NCI-H146 treated with DMSO at 0.1 percent for 48 hours (cell line): ENCODE measurements at regions not wholly inside any gene's neighbourhood (a gene's known extent, or its start where the extent isn't known, plus 50 kb on each side); places are given as distances from the start of the nearest gene placed in this dataset.
"Not testable (repeated sequence)": the region's sequence is repeated elsewhere in the genome, so short reads cannot be mapped to it uniquely, and the experiment has no call there.

Experiments used
- DNase-seq: peaks from one replicate; lab custom pipeline; 2025; ENCODE audit not compliant: unreplicated experiment; lab: John Stamatoyannopoulos, UW

DNA sequence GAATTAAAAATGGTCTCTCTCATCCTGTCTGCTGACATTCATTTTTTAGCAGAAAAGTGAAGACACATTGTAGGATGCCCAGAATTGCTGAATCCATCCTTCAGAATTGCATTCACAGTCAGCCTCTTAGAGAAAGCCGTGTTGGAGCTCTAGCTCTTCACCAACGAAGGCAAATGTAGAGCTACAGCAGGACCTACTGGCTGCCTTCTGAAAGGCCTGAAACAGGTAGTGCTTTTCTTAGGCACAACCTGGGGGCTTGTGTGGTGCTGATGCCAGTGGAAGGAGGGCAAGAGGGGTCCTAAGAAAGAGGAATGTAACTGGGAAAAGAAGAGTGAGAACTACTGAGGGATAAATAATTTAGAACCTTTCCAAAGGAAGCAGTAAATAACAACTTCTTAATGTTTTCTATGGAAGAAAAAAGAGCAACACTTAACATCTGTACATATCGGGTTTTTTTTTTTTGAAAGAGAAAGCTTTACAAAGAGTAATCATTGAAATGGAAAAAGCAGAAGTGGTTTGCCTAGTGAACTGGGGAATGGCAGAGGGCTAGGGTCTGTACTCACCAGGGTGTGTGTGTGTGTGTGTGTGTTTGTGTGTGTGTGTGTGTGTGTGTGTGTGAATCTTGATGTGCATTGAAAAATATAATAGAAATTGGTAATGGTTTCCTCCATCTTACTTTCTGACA lies 297.8 kb downstream of the SATB1 start:
- no peak for DNase-seq

DNA sequence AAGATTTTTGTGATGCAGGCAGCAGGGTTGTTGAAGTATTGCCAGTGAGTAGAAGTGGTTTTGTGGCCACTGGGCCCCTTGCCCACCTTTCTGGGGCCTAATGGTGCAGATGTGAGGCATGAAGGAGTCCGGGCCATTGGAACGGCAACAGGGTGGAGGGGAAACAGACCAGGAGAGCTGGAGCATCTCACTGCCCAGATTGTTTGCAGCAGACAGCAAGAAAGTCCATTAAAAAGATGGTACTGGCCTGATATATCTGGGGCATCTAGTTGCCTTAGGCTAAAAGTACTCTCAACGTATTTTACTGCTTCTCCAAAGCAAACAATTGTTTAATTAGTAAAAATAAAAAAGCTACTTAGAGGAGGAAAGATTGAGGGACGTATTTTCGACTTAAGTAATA lies 298.4 kb downstream of the SATB1 start:
- no peak for DNase-seq

DNA sequence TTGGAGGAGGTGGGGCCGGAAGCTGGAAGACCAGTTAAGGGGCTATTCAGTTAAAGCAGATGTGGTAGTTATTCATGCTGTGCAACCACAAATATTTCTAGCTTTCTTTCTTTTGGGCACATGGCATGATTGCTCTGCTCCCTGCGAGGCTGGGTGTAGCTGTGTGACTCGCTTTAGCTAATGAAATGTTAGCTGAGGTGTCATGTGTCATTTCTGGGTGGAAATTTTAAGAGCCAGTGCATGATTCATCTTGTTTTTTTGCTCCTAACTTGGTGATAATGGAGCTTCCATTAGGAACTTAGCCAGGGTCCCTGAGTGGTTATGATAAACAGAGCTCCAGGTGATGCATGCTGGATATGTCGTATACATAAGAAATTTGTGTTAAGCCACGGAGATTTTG lies 300.6 kb downstream of the SATB1 start:
- no peak for DNase-seq

DNA sequence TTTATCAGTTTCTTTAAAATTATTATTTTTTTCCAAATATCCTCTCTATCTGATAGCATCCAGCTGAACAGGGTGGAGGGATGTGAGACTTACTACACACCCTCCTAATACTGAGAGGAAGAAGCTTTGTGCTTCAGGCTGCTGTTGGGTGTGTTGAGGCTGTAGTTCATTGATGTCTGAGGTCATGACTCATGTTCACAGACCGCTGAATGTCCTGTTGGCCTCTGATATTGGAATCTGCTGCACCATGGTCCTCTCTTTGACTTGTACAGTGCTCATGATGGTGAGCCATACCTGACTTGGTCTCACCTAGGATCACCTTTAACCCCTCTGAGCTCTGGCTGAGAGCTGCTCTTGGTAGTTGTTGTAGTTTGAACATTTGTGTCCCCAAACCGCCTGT lies 302.9 kb downstream of the SATB1 start:
- DNase-seq: no peak

DNA sequence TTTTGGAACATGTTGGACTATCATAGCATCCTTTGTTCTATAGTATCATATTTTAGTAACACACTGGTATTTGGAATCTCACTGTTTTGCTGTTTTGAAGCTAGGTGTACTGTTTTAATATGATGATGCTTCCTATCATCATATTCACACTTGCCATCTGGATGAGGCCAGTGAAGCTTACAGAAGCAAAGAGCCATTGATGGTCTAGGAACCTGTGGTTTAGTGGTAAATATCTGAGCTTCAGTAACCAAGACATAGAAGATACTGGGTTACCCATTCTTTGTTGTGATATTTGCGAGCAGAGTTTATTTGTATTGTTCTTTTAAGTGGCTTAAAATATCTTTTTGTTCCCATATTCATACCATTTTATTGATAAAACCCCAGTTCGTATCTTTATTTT lies 304.1 kb downstream of the SATB1 start:
- DNase-seq: no peak

DNA sequence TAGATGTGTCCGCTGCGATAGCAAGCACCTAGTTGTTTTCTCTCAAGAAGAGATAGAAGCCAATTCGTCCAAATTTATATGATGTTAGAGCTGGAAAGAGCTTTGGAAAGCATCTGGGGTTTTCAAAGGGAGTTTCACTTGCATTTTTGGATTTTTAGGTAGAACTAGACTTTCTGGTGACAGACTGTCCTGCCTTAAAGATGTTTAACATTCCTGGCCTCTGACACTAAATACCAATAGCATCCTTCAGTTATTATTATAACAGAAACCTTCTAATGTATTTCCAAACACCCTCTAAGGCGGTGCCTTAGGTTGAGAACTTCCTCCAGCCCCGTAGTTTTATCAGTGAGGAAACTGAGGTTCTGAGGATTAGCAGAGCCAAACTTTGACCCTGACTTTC lies 305.3 kb downstream of the SATB1 start:
- DNase-seq: no peak

DNA sequence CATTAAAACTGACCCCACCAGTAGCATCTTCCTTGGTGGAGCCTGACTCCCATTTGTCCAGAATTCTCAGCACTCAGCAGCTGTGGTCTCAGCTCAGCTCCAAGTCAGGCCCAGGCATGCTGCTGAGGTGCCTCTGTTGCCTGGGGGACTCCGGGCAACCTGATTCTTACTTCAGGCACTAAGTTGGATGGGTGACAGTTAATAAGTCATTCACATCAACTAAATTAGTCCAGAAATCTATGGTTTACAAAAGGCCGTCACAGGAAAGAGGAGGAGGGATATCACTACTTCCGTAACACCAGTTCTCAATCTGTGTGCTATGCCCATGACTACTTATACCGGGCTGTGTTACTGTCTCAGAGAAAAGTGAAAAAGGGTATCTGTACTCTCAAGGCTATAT lies 310.2 kb downstream of the SATB1 start:
- no peak for DNase-seq

DNA sequence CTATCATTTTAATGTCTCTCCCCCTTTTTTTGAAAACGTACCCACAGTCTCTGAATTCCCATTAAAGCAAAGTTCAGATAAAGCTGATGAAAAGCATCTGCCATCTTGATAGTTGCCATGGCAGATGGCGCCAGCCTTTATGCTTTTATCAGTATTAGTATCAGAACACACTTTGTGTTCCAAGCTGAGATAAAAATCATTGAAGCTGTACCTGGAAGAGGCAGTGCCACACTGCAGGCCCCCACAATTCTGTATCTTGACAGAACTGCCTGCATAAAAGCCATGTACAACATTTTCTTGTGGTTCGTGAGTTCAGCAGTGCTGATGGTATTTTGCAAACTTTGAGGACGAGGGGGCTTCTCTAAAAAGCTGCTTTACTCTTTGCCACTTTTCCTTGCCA lies 311.7 kb downstream of the SATB1 start:
- DNase-seq: no peak

DNA sequence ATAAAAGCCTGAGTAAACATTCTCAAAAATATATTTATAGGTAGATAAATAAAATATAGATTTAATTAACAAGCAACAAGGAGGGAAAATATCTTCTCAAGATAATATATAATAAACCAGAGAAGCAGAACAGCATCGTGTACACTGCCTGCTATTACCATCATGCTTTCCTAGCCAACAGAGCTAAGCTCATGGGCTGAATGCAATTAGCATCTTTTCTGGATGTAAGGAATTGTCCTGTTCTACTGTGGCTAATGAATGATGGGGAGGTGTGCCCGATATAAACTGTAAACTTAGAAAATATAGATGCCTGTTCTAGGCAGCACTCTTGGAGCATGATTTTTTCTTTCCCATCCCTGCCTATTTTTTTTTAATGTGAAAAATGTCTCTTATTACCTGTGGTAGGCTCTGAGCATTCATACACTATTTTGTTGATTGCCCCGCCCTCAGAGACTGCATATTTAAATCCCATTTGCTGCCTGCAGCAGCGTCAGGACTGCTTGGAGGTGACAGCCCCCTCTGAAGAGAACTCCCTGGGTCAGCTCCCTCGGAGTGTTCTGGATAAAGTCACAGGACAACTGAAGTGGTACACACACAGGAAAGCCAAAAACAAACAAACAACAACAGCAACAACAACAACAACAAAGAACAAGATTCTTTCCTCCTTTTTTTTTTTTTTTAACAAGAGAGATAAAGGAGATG lies 312.3 kb downstream of the SATB1 start:
- DNase-seq: no peak

DNA sequence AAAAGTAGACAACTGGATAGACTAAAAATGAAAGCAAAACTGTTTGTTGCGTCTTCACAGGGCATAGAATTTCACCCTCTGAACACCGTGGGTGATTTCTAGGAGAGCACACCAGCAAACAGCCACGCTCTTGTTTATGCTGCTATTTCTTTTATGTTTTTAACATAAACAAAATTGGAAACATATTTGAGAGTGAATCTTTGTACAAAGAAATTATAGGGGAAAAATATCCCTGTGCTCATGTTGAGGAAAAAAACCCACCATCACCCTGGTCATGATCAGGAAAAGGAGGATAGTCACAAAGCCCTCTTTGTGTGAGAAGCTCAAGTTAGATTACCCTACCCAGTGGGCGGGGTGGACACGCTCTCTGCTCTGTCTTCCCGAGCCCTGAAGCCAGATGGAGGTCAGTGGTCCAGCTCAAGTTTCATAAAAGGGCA lies 313.3 kb downstream of the SATB1 start:
- peak; percentile 65 for DNase-seq

DNA sequence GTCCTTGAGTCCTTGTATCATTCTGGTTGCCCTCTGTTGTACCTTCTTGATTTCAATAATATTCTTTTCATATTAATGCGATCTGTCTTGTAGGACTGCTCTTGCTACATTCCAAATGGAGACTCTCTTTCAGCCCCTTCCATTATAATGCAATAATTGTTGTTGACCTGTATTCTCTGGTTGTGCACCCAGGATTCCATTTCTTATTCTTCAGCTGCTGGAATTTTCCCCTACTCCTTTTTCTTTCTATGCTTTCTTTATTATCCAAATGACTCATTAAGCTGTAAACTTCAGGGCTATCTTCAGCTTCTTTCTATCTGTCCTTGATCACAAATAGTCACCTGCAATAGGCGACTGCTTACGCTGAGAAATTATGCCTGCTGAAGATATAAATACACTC lies 321.5 kb downstream of the SATB1 start:
- DNase-seq: no peak

DNA sequence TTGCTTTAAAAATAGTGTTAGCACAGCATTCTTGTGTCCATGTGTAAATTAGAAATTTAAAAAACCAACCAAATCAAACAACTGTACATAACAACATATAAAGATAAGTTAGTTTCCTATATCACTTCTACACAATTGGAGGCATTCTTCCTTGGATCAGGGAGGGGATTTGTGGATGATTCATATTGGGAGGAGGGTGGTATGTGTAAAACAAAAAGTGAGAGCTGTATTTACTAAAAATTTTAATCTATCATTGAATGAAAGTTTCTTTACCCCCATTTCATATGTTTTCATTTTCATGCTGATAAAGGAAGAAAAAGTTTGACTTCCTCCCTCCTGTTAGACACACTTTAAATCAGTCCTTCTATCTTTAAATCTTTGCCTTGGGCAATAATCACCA lies 325.0 kb downstream of the SATB1 start:
- DNase-seq: no peak

DNA sequence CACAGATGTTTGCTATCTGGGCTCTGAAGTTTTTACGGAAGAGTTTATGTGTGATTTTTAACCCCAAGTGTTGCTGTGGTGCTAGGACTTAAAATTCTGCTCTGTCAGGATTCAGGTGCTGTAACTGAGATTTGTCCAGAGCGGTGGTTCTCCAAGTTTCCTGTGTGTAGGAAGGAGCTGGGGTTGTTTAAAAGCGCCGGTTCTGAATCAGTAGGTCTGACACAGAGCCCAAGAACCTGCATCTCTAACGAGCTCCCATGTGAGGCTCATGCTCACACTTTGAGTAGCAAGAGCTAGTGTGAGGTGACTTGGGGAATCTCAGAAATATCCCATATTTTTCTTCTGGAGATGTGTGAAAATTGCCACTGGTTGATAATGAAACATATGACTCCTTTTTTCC lies 325.5 kb downstream of the SATB1 start:
- DNase-seq: no peak

DNA sequence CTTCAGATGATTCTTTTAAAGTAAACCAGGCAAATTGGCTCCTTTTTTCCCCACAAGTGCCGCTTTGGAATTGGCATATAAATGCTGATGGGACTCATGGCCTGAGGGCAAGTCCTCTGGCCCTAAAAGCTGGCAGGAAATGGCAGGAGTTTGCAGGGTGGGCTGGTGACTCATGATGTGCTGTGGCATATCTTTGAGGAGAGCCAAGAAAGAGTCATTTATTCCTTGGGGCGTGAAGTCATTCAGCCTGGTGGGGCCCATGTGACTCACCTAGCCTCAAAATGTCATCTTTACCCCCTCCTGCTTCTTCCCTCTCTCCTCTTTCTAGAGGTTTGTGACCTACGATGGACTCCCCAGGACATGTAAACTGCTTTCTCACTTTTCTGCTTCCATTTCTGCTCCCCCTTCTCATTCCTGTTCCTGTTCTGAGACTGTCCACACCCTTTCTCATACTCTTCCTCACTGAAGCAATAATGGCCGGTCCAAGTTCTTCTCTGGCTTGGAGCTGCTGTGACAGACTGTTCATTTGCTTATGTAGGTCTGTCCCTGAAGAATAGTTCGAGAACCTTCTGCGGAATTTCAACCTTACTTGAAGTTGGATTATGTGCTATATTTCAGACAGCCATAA lies 326.1 kb downstream of the SATB1 start:
- peak; percentile 51 for DNase-seq

DNA sequence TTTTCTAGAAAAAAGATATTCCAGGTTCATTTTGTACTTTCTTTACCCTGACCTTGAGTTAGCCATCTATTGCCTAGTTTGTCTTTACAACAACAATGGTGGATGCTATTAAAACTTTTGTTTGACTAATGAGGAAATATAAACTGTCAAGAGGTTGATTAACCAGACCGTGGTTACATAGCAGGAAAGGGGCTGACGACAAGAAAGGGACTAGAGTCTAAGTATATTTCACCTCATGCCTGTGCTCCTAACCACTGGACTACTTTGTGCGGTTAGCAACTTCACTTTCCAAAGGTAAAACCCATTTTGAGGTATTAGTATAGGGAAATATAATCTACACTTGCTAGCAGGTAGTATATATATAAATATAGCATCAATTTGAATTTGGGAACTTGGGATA lies 327.1 kb downstream of the SATB1 start:
- no peak for DNase-seq

DNA sequence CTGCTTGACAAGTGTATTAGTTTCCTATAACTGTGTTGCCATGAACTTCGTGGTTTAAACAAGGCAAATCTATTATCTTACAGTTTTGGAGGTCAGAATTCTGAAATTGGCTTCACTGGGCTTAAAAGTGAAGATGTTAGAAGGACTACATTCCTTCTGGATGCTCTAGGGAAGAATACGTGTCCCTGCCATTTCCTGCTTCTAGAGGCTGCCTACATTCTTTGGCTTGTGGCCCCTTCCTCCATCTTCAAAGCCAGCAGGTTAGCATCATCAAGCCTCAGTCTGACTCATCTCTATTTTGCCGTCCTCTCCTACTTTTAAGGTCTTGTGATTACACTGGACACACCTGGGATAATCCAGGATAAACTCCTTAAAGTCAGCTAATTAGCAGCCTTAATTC lies 327.7 kb downstream of the SATB1 start:
- DNase-seq: no peak

DNA sequence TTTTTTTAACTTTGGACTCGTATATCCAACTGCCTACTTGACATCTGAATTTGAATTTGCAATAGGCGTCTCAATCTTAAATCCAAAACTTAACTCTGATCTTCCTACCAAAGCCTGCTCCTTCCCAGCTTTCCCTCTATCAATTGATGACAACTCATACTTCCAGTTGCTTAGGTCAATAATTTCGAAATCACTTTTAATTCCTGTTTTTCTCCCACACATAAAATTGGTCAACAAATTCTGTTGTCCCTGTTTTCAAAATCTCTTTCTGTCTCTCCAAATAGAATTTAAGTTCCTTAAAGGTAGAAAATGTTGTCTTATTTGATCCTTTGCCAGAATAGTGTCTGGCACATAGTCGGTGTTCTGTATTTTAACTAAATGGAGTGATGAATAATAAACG lies 332.4 kb downstream of the SATB1 start:
- no peak for DNase-seq

DNA sequence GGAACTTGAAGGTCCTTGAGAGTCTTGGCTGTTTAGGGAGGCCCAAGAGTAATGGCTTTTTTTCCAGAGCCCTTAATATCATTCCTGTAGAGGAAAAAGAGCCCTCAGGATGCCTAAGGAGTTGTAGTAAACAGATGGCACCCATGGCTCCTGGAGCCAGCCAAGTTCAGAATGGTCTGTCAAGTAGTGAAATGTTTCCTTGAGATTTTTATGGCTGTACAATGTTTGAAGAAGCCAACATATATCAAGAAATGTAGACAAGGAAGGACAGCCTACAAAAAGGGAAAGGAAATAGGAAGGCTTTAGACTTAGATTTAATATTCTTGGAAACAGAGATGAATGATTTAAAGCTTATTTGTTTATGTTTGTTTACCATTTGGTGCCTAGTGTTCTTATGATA lies 334.8 kb downstream of the SATB1 start:
- DNase-seq: no peak

DNA sequence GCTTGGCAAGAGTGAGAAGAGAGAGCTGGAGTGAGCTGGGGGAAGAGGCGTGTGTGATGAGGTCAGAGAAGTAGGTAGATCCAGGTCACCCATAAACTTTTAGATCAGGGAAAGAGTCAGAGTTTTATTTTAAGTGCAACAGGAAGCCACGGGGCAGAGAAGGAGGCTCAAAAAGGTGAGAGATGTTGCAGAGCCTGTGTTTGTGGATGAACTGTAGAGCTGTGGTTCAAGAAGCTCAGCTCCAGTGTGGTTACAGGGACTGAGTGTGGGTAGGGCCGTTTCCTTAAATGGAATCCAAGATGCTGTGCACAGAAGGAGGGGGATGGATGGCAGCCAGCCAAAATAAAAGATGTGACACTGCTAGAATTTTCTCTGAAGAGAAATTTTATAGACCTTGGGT lies 337.2 kb downstream of the SATB1 start:
- DNase-seq: no peak

DNA sequence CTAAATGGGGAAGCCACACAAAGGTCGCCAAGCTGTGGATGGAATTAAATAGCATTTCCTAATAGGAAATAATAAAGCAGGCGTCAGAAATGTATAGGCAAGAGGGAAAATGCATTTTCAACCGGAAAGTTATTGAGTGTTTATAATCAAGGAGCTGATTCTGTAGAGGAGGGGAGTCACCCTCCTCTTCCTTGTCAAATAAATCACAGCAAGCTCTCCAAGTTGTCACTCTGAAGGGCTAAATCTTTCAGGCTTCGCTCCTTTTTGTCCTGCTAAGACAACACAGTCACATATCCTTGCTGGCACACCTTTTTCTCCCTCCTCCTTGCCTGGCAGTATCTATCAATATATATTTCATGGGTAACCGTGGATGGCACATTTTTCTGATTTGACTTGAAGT lies 338.4 kb downstream of the SATB1 start:
- no peak for DNase-seq

DNA sequence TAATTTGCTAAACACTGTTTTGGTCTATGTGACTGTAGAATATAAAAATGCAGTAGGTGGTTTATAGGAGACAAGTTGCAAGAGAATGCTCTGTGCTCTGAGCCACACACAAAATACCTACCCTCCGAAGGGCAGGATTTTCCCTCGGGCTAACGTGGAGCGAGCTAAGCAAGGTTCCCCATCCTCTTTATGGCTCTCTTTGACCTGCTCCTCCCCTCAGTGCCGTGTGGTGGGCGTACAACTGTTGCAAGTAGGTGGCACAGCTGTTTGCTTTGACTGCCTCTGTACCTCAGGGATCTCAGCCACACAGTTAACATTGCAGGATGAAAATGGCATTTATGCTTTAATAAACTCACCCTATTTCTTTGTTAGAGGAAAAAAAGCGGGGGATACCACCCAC lies 339.1 kb downstream of the SATB1 start:
- no peak for DNase-seq

DNA sequence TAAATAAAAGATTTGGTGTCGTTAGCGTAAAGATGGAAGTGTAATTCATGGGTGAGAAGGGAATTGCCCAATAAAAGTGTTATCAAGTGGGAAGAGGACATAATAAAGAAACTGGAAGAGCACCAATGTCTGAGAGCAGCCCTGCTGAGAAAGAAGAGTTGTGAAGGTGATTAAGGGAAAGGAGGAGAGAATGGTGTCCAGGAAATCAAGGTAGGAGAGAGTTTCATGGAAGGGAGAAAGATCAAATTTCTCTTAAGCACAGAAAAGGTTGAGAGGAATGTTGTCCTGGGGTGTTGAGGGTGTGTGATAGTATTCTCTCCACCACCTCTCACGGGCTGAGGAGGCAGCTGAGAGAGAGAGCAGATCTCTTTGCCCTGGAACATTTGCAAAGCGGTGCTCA lies 339.7 kb downstream of the SATB1 start:
- DNase-seq: no peak

DNA sequence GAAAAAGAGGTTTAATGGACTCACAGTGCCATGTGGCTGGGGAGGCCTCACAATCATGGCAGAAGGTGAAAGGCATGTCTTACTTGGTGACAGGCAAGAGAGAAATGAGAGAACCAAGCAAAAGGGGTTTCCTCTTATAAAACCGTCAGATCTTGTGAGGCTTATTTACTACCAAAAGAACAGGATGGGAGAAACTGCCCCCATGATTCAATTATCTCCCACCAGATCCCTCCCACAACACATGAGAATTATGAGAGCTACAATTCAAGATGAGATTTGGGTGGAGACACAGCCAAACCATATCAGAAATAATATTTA lies 340.8 kb upstream of the TBC1D5 start:
- DNase-seq: not testable (repeated sequence)
